ENCODE measurements at regions not wholly inside any gene's neighbourhood (a gene's known extent, or its start where the extent isn't known, plus 50 kb on each side); places are given as distances from the start of the nearest gene placed in this dataset.

- no peak for DNase-seq (ENCODE audit: low read depth in 2 of 2)
These were observed 231.9 kb upstream of the E2F8 start for GRCh38 chr11:19472679-19473078.

- no peak for DNase-seq (ENCODE audit: low read depth in 2 of 2)
These were observed 227.2 kb upstream of the E2F8 start for GRCh38 chr11:19467904-19468303.

- no peak for DNase-seq (ENCODE audit: low read depth in 2 of 2)
These were observed 225.6 kb upstream of the E2F8 start for GRCh38 chr11:19466314-19466713.

- no peak for DNase-seq (ENCODE audit: low read depth in 2 of 2)
These were observed 223.2 kb upstream of the E2F8 start for GRCh38 chr11:19463976-19464375.

GRCh38 chr11:19460718-19461405 lies 220.1 kb upstream of the E2F8 start:
- DNase-seq (ENCODE audit: low read depth in 2 of 2) = no peak

DNA sequence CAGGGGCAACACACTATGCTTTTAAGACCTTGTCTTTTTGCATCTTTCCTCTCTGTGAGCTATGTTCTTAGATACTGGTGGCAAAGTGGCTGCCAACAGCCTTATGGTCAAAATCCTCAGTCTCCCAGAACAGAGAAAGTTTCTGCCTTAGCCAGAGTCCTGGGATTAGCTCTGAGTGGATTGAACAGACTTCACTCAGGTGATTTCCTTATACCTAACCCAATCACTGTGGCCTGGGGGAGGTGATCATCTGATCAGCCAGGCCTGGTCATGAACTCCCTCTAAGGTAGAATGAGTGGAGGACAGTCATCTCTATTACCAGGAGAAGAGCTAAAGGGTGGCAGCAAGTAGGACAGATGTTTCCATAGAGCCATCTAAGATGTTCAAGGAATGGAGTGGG lies 218.5 kb upstream of the E2F8 start:
- DNase-seq (ENCODE audit: low read depth in 2 of 2) = no peak

- DNase-seq (ENCODE audit: low read depth in 2 of 2) = no peak
These were observed 218.0 kb upstream of the E2F8 start for GRCh38 chr11:19458721-19459120.

DNA sequence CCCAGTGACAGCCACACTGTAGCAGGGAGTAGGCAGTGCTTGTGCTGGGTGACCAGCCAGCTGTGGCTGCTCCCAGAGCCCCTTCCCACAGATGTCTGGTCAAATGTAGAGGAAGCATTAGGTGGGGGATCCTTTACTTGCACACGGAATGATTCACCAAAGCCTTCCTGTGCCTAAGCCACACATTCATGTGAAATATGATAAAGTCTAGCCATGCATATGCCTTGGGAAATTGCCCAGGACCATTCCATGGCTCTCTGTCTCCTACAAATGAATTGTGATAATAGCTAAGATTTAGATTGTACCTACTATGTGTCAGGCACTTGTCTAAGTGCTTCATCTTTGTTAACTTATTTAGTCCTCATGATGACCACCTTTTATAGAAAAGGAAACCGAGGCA lies 217.5 kb upstream of the E2F8 start:
- DNase-seq (ENCODE audit: low read depth in 2 of 2) = no peak

DNA sequence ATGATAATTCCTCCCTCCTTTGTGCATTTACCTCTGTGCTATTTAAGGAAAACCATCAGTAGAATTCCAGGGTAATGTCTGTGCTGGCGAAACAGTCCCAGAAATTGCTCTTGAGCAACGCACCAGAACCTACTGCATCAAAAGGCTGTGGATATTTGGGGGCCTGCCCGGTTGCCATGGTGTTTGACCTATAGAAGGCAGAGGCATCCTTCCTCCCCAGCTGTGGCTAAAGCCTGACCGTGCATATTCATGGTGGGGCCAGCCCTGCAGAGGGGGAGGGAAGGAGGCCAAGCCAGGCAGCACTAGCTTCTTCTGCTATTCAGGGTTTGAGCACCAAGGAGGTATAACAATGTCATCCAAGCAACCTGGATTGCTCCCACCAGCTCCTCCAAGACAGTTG lies 215.0 kb upstream of the E2F8 start:
- no peak for DNase-seq (ENCODE audit: low read depth in 2 of 2)

DNA sequence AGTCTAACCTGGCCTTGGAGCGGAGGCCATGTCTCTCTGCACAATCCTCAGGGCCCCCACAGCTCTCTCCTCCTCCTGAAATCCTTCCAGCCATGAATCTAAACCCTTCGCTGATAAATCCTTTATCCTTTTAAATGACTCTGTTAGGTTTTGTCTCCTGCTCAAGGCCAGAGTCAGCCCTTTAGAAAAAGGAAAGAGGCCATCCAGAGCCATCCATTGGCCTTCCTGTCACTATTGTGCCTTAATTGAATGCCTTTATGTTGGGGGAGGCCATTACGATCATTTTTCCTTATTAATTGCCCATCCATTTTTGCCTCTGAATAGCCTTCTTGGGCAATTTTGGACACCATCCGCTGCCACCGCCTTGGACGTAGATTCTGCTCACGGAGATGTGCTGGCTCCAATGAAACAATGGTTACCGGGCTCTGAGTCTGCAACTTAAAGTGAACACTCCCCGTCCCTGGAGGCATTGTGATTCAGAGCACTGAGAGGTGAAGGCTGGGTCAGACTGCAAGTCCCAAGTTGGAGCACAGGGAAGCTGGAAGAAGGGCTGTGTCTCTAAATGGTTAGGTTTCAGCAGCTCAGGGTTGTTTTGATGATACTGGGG lies 213.0 kb upstream of the E2F8 start:
- no peak for DNase-seq (ENCODE audit: low read depth in 2 of 2)

- no peak for DNase-seq (ENCODE audit: low read depth in 2 of 2)
These were observed 210.9 kb upstream of the E2F8 start for GRCh38 chr11:19451609-19452008.

- DNase-seq (ENCODE audit: low read depth in 2 of 2) = no peak
These were observed 209.5 kb upstream of the E2F8 start for GRCh38 chr11:19450282-19450681.

GRCh38 chr11:19448651-19449050 lies 207.9 kb upstream of the E2F8 start:
- DNase-seq (ENCODE audit: low read depth in 2 of 2) = no peak

DNA sequence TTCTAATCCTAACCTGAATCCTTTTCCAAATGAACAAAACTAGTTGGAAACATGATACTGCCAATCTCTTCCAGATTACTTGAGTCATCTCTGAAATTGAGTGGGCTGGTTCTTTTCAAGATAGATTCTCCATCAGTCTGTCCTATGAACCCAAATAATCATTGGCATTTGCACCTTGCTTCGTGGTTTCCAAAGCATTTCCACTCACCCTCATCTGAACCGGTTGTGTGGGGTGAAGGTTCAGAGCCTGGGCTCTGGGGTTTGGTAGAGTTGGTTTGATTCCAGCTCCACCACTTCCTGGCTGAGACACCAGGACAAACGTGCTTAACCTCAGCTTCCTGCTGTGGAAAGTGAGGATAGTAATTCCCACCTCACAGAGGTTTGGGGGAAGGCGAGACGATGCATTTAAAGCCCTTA lies 206.4 kb upstream of the E2F8 start:
- no peak for DNase-seq (ENCODE audit: low read depth in 2 of 2)

GRCh38 chr11:19445771-19446170 lies 205.0 kb upstream of the E2F8 start:
- DNase-seq (ENCODE audit: low read depth in 2 of 2) = no peak

GRCh38 chr11:19444231-19444630 lies 203.5 kb upstream of the E2F8 start:
- DNase-seq (ENCODE audit: low read depth in 2 of 2) = no peak

DNA sequence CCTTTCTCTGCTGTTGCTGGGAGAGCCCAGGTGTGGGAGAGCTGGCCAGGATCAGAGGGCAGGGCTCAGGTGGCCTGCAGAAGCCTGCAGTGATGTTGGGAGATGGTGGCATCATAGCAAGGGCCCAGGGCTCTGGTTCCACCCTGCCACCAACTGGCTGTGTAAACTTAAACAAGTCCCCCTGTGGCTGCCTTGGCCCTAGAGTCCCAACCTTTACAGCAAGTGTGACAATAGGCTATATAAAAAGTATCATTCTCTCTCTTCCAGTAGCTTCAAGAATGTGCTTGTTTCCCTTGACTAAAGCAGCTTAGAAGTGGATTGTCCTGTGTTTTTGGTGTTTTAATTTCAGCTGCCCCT lies 201.8 kb upstream of the E2F8 start:
- no peak for DNase-seq (ENCODE audit: low read depth in 2 of 2)

DNA sequence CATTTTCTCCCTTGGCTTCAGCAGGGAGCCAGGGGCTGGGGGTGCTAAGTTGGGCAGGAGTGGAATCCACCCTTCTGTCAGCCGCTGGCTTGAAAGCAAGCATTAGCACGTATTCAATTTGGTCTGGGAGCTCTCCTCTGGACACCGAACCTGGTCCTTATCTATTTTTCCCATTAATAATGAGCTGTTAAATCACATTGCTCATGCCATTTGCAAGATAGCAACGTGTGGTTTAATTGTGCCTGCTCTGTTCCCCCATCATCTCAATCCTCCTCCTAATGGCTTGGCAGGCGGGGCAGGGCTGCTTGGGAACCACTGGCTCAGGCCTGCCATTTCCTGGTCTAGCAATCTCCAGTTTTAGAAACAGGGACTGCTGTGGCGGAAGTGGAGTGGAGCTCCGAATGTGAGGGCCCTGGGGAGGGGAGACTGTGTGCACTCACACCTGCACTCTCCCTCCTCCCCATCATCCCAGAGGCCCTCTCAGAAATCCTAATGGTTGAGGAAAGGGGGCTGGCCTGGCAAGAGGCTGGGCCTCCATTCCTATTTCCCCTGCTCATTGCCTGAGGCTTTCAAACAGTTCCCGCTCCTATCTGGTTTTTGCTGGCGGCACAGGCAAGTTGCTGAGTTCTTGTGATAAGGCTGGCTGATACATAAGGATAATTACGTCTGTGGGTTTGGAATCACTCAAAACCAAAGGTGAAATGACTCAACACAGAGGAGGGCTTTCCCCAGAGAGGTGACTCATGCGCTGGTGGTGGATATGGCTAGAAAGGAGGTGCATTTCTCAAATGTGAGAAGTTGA lies 201.2 kb upstream of the E2F8 start:
- DNase-seq (ENCODE audit: low read depth in 2 of 2) = no peak

DNA sequence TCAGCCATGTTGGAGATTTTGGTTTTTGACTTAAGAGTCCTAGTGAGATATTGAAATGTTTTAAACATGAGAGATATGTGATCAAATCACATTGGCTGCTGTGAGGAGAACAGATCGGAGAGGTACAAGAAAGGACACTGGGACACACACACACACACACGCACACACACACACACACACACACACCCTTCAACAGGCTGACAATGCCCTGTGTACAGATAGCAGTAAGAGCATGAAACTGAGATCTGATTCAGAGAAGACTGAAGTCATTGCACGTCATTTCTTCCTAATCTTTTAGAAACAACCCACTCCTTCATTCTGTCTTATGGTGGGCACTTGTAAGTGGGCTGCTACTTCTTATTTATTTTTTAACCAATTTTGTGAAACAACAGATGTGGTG lies 200.5 kb upstream of the E2F8 start:
- DNase-seq (ENCODE audit: low read depth in 2 of 2) = no peak

DNA sequence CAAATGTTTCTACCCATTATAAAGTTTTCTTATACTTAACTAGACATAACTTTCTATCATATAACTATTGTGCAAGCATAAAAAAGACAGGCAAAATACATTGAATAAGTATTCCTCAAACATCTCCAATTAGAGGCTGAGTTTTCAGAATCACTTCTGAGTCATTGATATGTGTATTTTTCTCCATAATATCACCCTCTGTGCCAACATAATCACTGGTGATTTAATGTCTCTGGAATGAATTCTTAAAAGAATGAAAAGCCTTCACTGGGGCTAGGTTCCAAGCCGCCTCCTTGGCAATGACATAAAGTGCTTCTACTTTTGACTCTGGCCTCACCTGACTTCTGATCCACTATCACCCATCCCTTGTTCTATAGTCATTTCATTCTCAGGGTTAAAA lies 197.0 kb upstream of the E2F8 start:
- DNase-seq (ENCODE audit: low read depth in 2 of 2) = no peak

DNA sequence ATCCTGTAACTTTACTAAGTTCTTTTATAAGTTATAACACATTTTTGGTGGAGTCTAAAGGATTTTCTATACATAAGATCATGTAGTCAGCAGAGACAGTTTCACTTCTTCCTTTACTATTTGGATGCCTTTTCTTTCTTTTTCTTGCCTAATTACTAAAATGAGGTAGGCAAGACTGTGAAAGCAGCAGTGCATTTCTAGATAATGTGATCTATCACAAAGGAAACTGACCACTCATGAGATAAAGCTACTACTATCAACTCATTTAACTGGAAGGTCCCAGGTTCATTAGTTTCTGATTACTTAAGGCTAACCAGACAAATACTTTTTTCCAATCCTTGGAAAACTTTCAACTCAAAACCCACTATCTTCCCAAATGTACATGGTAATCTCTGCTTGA lies 196.2 kb upstream of the E2F8 start:
- DNase-seq (ENCODE audit: low read depth in 2 of 2) = no peak

DNA sequence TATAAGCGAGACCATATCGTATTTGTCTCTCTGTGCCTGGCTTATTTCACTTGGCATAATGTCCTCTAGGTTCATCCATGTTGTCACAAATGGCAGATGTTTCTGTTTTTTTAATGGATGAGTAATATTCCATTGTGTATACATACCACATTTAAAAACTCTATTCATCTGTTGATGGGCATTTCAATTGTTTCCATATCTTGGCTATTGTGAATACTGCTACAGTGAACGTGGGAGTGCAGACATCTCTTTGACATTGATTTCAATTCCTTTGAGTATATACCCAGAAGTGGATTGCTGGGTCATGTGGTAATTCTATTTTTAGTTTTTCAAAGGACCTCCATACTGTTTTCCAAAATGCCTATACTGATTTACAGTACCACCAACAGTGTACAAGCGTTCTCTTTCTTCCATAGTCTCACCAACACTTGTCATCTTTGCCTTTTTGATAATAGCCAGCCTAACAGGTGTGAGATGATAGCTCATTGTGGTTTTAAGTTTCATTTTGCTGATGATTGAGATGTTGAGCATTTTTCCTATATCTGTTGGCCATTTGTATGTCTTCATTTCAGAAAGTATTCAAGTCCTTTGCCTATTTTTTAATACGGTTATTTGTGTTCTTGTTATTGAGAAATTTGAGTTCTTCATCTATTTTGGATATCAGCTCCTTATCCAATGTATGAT lies 194.7 kb upstream of the E2F8 start:
- DNase-seq (ENCODE audit: low read depth in 2 of 2) = no peak

DNA sequence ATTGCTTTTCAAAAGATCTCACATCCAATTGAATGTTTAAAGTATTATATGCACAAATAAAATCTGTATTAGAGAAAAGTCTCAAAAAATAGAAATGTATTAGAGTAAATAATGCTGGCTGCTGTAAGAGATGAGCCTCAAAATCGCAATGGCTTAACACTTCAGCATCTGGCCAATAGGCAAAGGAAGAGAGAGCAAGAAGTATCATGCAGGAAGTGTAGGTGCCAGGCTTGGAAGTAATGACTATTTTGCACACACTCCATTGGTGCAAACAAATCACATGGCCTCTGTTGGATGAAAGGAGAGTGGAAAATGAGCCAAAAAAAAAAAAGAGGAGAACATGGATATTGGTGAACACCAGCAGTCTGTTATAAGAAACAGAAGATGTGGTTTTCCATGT lies 193.0 kb upstream of the E2F8 start:
- no peak for DNase-seq (ENCODE audit: low read depth in 2 of 2)

Data from activated CD8-positive, alpha-beta memory T cell treated with anti-CD3 and anti-CD28 coated beads for 4 hours (primary cell).